Upper lobe of right lung (tissue), 1 donor: ENCODE measurements at regions not wholly inside any gene's neighbourhood (a gene's known extent, or its start where the extent isn't known, plus 50 kb on each side); places are given as distances from the start of the nearest gene placed in this dataset.

Source experiments
- ATAC-seq: fragments of 200-7000 bp; cut with Tn5 transposase; one replicate; pipeline ENCODE4 v1.9.1; 2020; ENCODE audit warnings: mild to moderate bottlenecking, moderate library complexity
- DNase-seq: peaks from one replicate; pipeline ENCODE4 v3.0.0-alpha.2; 2020
- H3K27ac ChIP-seq: fragments of 200-600 bp; one replicate; pipeline ENCODE4 v1.8.0; 2022
- H3K27me3 ChIP-seq: fragments of 200-600 bp; one replicate; pipeline ENCODE4 v1.8.0; 2022; ENCODE audit warnings: mild to moderate bottlenecking
- H3K36me3 ChIP-seq: fragments of 200-600 bp; one replicate; pipeline ENCODE4 v1.8.0; 2022
- H3K4me1 ChIP-seq: fragments of 200-600 bp; one replicate; pipeline ENCODE4 v1.8.0; 2022
- H3K4me3 ChIP-seq: fragments of 200-600 bp; one replicate; pipeline ENCODE4 v1.8.0; 2022; ENCODE audit warnings: mild to moderate bottlenecking
- H3K9me3 ChIP-seq: fragments of 200-600 bp; one replicate; pipeline ENCODE4 v1.8.0; 2022
- intact Hi-C: fragments of 100-400 bp; cut with DNase I; formaldehyde crosslinking; loops from one replicate; pipeline ENCODE4 v1.11.0; 2022
- TF ChIP-seq, protein P1 (sequence below): fragments of 200-600 bp; IDR thresholded peaks from one replicate; pipeline ENCODE4 v1.8.0; 2022; ENCODE audit warnings: antibody characterized with exemption
- donor health status: DM: no; HTN: yes; CAD: no; lungs with severe emphysema.

GRCh38 chr4:167784826-167785225, 307.5 kb upstream of the ANXA10 start:
- Histone ChIP-seq H3K4me1 (no peaks in the 10 kb centered on the region), H3K36me3 (no peaks in the 10 kb centered on the region), H3K4me3 (no peak overlapping the region), H3K27me3 (no peaks in the 10 kb centered on the region), H3K9me3 (no peaks in the 10 kb centered on the region), H3K27ac (no peak overlapping the region)
- DNase-seq = no peak
- intact Hi-C loops = no loop called here
- ATAC-seq = no peak
- TF ChIP-seq, protein P1, sequence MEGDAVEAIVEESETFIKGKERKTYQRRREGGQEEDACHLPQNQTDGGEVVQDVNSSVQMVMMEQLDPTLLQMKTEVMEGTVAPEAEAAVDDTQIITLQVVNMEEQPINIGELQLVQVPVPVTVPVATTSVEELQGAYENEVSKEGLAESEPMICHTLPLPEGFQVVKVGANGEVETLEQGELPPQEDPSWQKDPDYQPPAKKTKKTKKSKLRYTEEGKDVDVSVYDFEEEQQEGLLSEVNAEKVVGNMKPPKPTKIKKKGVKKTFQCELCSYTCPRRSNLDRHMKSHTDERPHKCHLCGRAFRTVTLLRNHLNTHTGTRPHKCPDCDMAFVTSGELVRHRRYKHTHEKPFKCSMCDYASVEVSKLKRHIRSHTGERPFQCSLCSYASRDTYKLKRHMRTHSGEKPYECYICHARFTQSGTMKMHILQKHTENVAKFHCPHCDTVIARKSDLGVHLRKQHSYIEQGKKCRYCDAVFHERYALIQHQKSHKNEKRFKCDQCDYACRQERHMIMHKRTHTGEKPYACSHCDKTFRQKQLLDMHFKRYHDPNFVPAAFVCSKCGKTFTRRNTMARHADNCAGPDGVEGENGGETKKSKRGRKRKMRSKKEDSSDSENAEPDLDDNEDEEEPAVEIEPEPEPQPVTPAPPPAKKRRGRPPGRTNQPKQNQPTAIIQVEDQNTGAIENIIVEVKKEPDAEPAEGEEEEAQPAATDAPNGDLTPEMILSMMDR = no peak

DNA sequence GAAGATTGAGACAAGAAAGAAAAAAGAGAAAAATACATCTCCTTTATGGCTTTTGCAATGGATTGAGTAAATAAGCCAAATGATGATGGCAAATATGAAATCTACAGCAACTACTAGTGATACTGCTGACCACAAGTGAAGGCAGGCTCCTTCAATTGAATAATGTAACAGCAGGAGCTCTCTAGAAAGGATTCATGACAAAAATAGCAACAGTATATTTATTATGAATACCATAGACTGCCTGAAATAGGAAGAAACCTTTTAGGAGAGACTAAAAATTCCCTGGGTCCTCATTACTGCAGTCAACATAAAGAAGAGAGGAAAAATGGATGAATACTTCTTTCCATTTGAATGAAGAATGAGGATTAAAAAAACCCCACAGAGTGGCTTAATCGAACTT, 306.8 kb upstream of the ANXA10 start:
- H3K27me3 ChIP-seq = no peaks in the 10 kb centered on the region
- intact Hi-C loops = no loop called here
- DNase-seq = no peak
- no peaks in the 10 kb centered on the region for H3K36me3 ChIP-seq
- TF ChIP-seq, protein P1 = no peak
- H3K4me1 ChIP-seq = no peaks in the 10 kb centered on the region
- H3K9me3 ChIP-seq = no peaks in the 10 kb centered on the region
- H3K27ac ChIP-seq = no peak overlapping the region
- no peak overlapping the region for H3K4me3 ChIP-seq
- no peak for ATAC-seq

- TF ChIP-seq, protein P1 = no peak
- H3K27ac ChIP-seq = no peak overlapping the region
- ATAC-seq (no peak), DNase-seq (no peak)
- H3K27me3 ChIP-seq = no peaks in the 10 kb centered on the region
- H3K36me3 ChIP-seq = no peaks in the 10 kb centered on the region
- H3K9me3 ChIP-seq = no peaks in the 10 kb centered on the region
- no peaks in the 10 kb centered on the region for H3K4me1 ChIP-seq
- intact Hi-C loops = no loop called here
- H3K4me3 ChIP-seq = no peak overlapping the region
Measured at GRCh38 chr4:167786504-167786903, 305.8 kb upstream of the ANXA10 start.

GRCh38 chr4:167787231-167787630, 305.1 kb upstream of the ANXA10 start:
- H3K4me1 ChIP-seq = no peaks in the 10 kb centered on the region
- ATAC-seq = no peak
- no peaks in the 10 kb centered on the region for H3K9me3 ChIP-seq
- intact Hi-C loops = no loop called here
- no peak overlapping the region for H3K27ac ChIP-seq
- H3K4me3 ChIP-seq = no peak overlapping the region
- TF ChIP-seq, protein P1 = no peak
- H3K27me3 ChIP-seq = no peaks in the 10 kb centered on the region
- DNase-seq = no peak
- H3K36me3 ChIP-seq = no peaks in the 10 kb centered on the region

DNA sequence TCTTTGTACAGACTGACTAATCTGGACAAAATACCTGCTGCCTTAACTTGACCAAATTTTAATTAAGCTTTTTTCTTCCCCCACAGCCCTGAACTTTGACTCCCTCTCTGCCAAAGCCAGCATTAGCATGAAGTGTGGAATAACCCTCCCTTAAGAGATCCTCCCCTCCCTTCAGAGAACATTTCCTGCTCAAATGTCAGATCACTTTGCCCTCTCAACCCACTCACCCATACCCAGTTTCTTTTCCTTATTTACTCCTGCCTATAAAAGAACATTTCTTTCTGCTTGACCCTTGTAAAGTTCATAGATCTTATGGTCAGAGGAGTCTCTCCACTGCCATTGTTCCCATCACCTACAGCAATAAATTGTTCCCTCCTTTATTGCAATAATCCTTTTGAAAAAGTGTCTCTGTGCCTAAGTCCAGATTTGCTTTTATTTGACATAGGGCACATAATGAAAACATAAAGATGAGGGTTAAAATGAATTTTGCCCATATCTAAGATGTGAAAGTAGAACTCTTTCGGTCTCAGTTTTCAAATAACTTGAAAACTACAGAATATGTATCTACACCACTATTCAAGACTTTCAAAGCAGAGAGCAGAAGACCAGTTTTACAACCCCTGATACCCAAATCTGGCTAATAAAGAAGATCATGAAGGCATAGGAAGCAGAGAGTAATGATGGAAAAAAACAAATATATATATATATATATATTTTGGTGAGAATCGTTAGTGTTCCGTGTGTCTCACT, 289.7 kb upstream of the ANXA10 start:
- Histone ChIP-seq H3K4me1 (no peaks in the 10 kb centered on the region), H3K27me3 (no peaks in the 10 kb centered on the region), H3K27ac (no peak overlapping the region), H3K9me3 (no peaks in the 10 kb centered on the region), H3K36me3 (no peaks in the 10 kb centered on the region), H3K4me3 (no peak overlapping the region)
- intact Hi-C loops = no loop called here
- TF ChIP-seq, protein P1 = no peak
- ATAC-seq (no peak), DNase-seq (no peak)

DNA sequence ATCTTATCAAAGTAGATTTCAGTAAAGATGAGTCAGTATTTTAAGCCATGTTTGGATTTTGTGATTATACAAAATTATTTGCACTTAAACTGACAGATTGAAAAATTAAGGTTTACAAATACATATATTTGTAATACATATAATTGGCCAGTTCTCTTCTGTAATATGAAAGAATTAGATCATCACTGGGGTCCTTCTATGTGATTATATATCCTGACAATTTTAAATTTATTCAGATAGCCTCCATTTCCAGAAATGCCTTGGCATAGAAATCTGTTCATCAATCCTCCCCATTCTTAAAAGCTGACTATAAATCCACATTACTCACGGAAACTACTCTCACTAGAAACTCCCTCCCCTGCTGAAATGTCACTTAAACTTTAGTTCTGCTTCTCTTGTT, 280.4 kb upstream of the ANXA10 start:
- Histone ChIP-seq H3K36me3 (no peaks in the 10 kb centered on the region), H3K27ac (no peak overlapping the region), H3K27me3 (no peaks in the 10 kb centered on the region), H3K9me3 (no peaks in the 10 kb centered on the region), H3K4me3 (no peak overlapping the region), H3K4me1 (no peaks in the 10 kb centered on the region)
- intact Hi-C loops = no loop called here
- TF ChIP-seq, protein P1 = no peak
- DNase-seq (no peak), ATAC-seq (no peak)
